ENCODE measurements at regions not wholly inside any gene's neighbourhood (a gene's known extent, or its start where the extent isn't known, plus 50 kb on each side); places are given as distances from the start of the nearest gene placed in this dataset.

DNA sequence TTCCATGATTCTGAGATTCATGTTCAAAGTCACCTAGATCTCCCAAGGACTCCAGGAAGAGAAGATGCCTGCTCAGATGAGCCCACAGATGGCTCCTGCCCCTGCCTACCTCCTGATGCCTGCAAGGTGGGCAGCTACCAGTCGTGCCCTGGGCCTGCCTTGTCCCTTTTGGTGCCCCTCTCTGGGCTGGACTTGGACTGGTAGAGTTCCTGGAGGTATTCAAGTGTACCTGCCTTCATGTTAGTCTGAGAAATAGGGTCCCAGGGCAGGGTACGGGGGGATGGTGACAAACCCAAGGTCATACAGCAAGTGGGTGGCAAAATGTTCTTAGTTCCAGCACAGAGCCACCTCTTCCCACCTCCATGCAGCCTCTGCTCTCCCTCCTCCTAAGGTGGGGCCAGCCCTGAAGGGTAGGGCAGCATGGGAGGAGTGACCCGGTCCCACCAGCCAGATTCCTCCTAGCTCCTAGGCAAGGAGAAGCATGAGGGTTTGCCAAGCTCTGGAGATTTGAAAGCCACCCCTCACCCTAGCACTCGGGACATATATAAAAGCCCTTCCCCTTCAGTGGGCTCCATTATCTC lies 80.8 kb upstream of the UNC5B start:
- Histone ChIP-seq H3K36me3 (ENCODE audit: low read depth) (no peaks in the 10 kb centered on the region), H3K4me3 (no peak overlapping the region), H3K4me1 (ENCODE audit: low read depth) (no peaks in the 10 kb centered on the region), H3K9me3 (no peaks in the 10 kb centered on the region)
- ATAC-seq = no peak
- TF ChIP-seq, protein P1, sequence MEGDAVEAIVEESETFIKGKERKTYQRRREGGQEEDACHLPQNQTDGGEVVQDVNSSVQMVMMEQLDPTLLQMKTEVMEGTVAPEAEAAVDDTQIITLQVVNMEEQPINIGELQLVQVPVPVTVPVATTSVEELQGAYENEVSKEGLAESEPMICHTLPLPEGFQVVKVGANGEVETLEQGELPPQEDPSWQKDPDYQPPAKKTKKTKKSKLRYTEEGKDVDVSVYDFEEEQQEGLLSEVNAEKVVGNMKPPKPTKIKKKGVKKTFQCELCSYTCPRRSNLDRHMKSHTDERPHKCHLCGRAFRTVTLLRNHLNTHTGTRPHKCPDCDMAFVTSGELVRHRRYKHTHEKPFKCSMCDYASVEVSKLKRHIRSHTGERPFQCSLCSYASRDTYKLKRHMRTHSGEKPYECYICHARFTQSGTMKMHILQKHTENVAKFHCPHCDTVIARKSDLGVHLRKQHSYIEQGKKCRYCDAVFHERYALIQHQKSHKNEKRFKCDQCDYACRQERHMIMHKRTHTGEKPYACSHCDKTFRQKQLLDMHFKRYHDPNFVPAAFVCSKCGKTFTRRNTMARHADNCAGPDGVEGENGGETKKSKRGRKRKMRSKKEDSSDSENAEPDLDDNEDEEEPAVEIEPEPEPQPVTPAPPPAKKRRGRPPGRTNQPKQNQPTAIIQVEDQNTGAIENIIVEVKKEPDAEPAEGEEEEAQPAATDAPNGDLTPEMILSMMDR (IDR thresholded peaks at IDR 0.05) = no peak
- DNase-seq = no peak
- intact Hi-C loops (cut with DNase I, micrococcal nuclease) = no loop called here

DNA sequence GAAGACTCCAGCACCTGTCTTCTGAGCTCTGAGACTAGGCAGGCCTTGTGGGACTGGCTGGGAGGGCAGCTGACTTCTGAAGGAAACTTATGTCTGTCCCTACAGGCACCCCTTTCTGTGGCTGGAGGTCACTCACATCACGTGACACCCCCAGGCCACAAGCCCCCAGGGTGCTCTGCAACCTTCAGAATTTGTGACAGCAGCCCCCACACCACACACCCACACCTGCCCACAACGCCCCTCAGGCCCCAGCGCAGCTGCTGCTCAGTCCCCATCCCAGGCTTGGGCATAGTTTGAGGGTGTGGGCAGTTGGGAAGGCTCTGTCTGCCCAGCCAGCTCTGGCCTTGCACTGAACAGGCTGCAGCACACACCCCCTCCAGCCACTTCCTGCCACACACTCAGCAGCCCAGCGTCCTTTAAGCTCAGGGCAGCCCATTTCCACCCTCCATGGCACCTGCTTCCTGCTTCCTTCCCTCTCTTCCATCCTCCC lies 80.0 kb upstream of the UNC5B start:
- Histone ChIP-seq H3K4me1 (ENCODE audit: low read depth) (no peaks in the 10 kb centered on the region), H3K36me3 (ENCODE audit: low read depth) (no peaks in the 10 kb centered on the region), H3K9me3 (no peaks in the 10 kb centered on the region), H3K4me3 (no peak overlapping the region)
- TF ChIP-seq, protein P1 (IDR thresholded peaks at IDR 0.05) = no peak
- DNase-seq (no peak), ATAC-seq (no peak)
- intact Hi-C loops (cut with DNase I, micrococcal nuclease) = no loop called here

DNA sequence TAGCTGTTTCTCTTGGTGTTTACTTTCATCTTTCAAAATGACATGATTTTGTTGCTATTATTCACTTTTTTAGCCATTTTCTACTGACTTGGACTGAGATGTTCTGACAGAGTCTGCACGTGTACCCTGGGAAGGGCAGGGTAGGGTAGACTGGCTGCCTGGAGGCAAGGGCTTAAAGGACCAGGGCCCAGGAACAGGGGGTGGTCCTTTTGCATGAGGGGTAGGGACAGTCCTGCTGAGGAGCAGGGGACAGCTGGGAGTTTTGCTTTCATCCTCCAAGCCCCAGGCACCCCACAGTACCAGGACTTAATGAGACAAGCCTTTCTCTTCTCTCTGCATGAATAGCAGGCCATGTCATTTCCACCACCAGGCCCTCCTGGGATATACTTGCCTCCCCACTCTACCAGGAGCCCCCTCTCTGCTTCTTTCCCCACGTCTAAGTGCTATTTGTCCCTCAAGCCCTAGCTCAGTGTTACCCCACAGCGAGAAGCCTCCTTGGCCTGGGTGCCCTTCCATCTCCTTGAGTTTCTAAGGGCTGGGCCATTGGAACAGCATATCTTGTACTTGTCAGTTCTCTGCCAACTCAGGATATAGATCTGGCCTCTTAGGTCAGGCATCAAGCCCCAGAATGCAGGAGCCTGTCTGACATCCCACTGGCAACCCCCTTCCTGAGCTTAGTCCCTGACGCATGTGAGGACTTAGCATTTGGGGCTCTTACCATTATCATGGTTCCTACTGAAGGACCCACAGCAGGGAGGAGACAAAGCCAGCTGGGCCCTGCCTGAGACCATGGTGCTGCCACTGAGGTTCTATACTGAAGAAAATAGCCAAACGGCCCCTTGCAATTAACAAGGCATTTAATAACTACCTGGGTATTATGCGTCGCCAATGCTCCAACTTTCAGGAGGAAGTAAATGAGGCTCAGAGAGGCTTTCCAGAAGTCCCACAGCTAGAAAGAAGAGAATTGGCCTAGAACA lies 78.4 kb upstream of the UNC5B start:
- Histone ChIP-seq H3K4me1 (ENCODE audit: low read depth) (no peaks in the 10 kb centered on the region), H3K9me3 (no peaks in the 10 kb centered on the region), H3K36me3 (ENCODE audit: low read depth) (no peaks in the 10 kb centered on the region), H3K4me3 (no peak overlapping the region)
- intact Hi-C loops (cut with DNase I, micrococcal nuclease) = no loop called here
- TF ChIP-seq, protein P1 (IDR thresholded peaks at IDR 0.05) = no peak
- DNase-seq (no peak), ATAC-seq (no peak)

DNA sequence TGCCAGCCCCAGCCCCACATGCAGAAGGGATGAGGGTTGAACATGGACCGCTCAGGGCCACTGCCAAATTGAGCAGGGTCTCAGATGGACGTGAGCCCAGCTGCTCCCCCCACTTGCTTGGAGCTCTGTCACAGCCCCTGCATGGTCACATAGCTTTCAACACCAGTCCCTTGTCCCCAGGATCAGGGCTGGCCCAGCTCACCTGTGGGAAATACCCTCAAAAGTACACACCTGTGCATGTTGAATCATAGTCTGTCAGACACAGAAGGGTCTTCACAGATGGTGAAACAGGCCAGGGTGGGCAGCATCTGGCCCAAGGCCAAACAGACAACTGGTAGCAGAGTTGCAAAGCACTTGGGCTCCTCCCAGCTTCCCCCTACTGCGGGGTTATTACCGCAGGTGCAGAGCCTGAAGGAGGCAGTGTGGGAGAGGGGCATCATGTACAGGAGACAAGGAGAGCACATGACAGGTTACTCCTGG lies 77.6 kb upstream of the UNC5B start:
- intact Hi-C loops (cut with DNase I, micrococcal nuclease) = no loop called here
- TF ChIP-seq, protein P1 (IDR thresholded peaks at IDR 0.05) = no peak

DNA sequence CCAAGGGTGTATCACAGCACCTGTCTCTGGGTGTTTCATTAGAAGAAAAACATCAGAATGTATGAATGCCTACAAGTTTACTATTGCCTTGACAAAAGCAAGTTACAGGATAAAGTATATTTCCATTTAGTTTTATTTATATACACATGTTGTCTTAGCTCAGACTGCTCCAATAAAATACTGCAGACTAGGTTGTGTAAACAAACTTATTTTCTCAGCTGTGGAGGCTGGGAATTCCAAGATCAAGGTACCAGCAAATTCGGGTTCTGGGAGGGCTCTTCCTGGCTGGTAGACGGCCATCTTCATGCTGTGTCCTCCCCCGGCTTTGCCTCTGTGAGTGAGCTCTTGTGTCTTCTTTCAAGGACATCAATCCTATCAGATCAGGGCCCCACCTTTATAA lies 77.1 kb upstream of the UNC5B start:
- intact Hi-C loops (cut with DNase I, micrococcal nuclease) = no loop called here
- ATAC-seq = no peak

More for the DNA sequence above, 77.6 kb upstream of the UNC5B start:
- Histone ChIP-seq H3K4me3 (no peak overlapping the region), H3K4me1 (ENCODE audit: low read depth) (no peaks in the 10 kb centered on the region), H3K9me3 (no peaks in the 10 kb centered on the region), H3K36me3 (ENCODE audit: low read depth) (no peaks in the 10 kb centered on the region)
- no peak for ATAC-seq
- DNase-seq = no peak

More for the DNA sequence above, 77.1 kb upstream of the UNC5B start:
- H3K36me3 ChIP-seq (ENCODE audit: low read depth) = no peaks in the 10 kb centered on the region
- no peak for DNase-seq
- no peak overlapping the region for H3K4me3 ChIP-seq
- H3K9me3 ChIP-seq = no peaks in the 10 kb centered on the region
- TF ChIP-seq, protein P1 (IDR thresholded peaks at IDR 0.05) = no peak
- no peaks in the 10 kb centered on the region for H3K4me1 ChIP-seq (ENCODE audit: low read depth)
